AG04449 (cell line): ENCODE measurements at regions not wholly inside any gene's neighbourhood (a gene's known extent, or its start where the extent isn't known, plus 50 kb on each side); places are given as distances from the start of the nearest gene placed in this dataset.
"Not testable (repeated sequence)": the region's sequence is repeated elsewhere in the genome, so short reads cannot be mapped to it uniquely, and the experiment has no call there.

ENCODE experiments used
- CTCF ChIA-PET: fragments of 350-600 bp; formaldehyde crosslinking; extraction: SDS; loops from one replicate; lab custom pipeline; 2021; ENCODE audit warnings: antibody characterized with exemption; lab: Yijun Ruan, JAX
- POLR2A ChIA-PET: fragments of 400-600, 350-600 bp; formaldehyde crosslinking; extraction: SDS; loops from one replicate; lab custom pipeline; 2020; ENCODE audit warnings: antibody characterized with exemption, inconsistent platforms; lab: Yijun Ruan, JAX
- DNase-seq: peaks from one replicate; pipeline ENCODE4 v3.0.0-alpha.2; 2010; ENCODE audit warnings: low read depth, low spot score
- H3K4me3 ChIP-seq: 2 replicates; pipeline ENCODE4 v1.5.1; 2011; ENCODE audit warnings: low read depth, mild to moderate bottlenecking, control low read depth, low read length
- TF ChIP-seq, protein P1 (sequence below): IDR thresholded peaks from one replicate; pipeline ENCODE4 v1.5.1; 2011; ENCODE audit warnings: mild to moderate bottlenecking, moderate library complexity, low read length, control low read depth, inconsistent platforms; ENCODE audit not compliant: insufficient read depth; ENCODE audit errors: missing control alignments

DNA sequence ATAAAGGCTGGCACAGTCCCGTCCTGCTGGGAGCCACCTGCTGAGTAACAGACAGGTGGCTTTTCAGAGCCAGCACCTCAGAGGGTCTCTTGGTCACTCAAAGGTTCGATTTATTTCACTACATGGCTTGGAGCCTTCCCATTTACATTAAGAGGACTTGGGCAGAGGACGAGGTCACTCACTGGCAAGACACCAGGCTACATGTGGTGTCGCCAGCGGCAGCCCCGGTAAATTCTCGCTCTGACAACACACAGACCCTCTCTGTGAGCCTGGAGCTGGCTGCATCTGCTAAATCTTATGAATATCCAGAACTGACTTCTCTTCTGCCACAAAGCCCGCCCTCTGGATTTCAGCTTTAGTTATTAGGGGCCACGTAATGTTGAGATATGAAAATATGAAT, 254.7 kb downstream of the VAPA start:
- no peak overlapping the region for H3K4me3 ChIP-seq
- POLR2A ChIA-PET: interaction anchor here (0.9 kb wide), 1 partner anchor 27 kb away, joined by 3 read pairs; no protein-coding TSS in a partner anchor
- CTCF ChIA-PET: interaction anchor here (1.4 kb wide), 1 partner anchor 351 kb away, joined by 5 read pairs; no protein-coding TSS in a partner anchor
- DNase-seq: no peak
- TF ChIP-seq, protein P1, sequence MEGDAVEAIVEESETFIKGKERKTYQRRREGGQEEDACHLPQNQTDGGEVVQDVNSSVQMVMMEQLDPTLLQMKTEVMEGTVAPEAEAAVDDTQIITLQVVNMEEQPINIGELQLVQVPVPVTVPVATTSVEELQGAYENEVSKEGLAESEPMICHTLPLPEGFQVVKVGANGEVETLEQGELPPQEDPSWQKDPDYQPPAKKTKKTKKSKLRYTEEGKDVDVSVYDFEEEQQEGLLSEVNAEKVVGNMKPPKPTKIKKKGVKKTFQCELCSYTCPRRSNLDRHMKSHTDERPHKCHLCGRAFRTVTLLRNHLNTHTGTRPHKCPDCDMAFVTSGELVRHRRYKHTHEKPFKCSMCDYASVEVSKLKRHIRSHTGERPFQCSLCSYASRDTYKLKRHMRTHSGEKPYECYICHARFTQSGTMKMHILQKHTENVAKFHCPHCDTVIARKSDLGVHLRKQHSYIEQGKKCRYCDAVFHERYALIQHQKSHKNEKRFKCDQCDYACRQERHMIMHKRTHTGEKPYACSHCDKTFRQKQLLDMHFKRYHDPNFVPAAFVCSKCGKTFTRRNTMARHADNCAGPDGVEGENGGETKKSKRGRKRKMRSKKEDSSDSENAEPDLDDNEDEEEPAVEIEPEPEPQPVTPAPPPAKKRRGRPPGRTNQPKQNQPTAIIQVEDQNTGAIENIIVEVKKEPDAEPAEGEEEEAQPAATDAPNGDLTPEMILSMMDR: no peak

- peak; percentile 83 for DNase-seq
- ChIA-PET POLR2A (interaction anchor here (0.5 to 0.9 kb wide), 3 partner anchors 28 to 38 kb away, joined by 3 read pairs; no protein-coding TSS in a partner anchor), CTCF (interaction anchor here (1.1 to 1.4 kb wide), 2 partner anchors 198 to 351 kb away, joined by 5 to 6 read pairs; no protein-coding TSS in a partner anchor)
- no peak overlapping the region for H3K4me3 ChIP-seq
- TF ChIP-seq, protein P1: no peak
These were observed 255.3 kb downstream of the VAPA start for GRCh38 chr18:10169064-10169562.

- no peak for DNase-seq
- no peak overlapping the region for H3K4me3 ChIP-seq
- POLR2A ChIA-PET: interaction anchor here (0.5 to 0.8 kb wide), 2 partner anchors 31 to 39 kb away, joined by 3 read pairs; no protein-coding TSS in a partner anchor
- TF ChIP-seq, protein P1: no peak
- CTCF ChIA-PET: interaction anchor here (1.1 kb wide), 1 partner anchor 199 kb away, joined by 6 read pairs; no protein-coding TSS in a partner anchor
These were observed 256.0 kb downstream of the VAPA start for GRCh38 chr18:10169814-10170213.

DNA sequence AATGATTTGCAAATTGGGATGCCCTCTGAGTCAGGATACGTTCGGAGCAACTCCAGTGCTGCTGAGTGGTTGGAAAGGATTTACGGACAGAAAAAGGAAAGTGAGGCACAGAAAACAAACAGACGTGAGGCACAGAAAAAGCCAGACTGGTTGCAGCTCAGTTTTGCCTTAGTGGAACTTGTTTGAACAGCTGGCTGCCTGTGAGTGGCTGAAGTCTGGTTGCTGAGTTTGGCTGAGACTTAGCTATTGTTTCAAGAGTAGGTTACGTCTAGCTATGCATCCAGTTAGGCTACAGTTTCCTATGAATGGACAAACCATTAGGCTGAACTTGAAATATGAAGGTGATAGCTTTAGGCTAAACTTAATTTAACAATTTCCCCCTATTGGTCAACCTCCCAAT, 256.6 kb downstream of the VAPA start:
- CTCF ChIA-PET: interaction anchor here (0.6 to 0.8 kb wide), 2 partner anchors 11 to 349 kb away, joined by 3 read pairs; no protein-coding TSS in a partner anchor
- TF ChIP-seq, protein P1: no peak
- POLR2A ChIA-PET: no interaction called here
- no peak for DNase-seq
- no peak overlapping the region for H3K4me3 ChIP-seq

DNA sequence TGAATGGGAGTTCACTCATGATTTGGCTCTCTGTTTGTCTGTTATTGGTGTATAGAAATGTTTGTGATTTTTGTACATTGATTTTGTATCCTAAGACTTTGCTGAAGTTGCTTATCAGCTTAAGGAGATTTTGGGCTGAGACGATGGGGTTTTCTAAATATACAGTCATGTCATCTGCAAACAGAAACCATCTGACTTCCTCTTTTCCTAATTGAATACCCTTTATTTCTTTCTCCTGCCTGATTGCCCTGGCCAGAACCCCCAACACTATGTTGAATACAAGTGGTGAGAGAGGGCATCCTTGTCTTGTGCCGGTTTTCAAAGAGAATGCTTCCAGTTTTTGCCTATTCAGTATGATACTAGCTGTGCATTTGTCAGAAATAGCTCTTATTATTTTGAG, 261.5 kb downstream of the VAPA start:
- H3K4me3 ChIP-seq, DNase-seq, POLR2A ChIA-PET, CTCF ChIA-PET: not testable (repeated sequence)

DNA sequence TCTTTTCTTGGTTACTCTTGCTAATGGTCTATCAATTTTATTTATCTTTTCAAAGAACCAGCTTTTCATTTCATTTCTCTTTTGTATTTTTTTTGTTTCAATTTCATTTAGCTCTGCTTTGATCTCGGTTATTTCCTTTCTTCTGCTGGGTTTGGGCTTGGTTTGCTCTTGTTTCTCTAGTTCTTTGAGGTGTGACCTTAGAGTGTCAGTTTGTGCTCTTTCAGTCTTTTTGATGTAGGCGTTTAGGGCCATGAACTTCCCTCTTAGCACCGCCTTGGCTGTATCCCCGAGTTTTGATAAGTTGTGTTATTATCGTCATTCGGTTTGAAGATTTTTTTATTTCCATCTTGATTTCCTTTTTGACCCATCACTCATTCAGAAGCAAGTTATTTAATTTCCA, 265.5 kb downstream of the VAPA start:
- H3K4me3 ChIP-seq, DNase-seq, POLR2A ChIA-PET, CTCF ChIA-PET: not testable (repeated sequence)

- TF ChIP-seq, protein P1: no peak
- CTCF ChIA-PET: no interaction called here
- no peak for DNase-seq
- H3K4me3 ChIP-seq: no peak overlapping the region
- POLR2A ChIA-PET: no interaction called here
These were observed 268.3 kb downstream of the VAPA start for GRCh38 chr18:10182009-10182624.
